NCI-H2107 treated with DMSO at 0.1 percent for 48 hours (cell line): ENCODE measurements at regions not wholly inside any gene's neighbourhood (a gene's known extent, or its start where the extent isn't known, plus 50 kb on each side); places are given as distances from the start of the nearest gene placed in this dataset.
"Not testable (repeated sequence)": the region's sequence is repeated elsewhere in the genome, so short reads cannot be mapped to it uniquely, and the experiment has no call there.

Source experiments
- DNase-seq: peaks from one replicate; lab custom pipeline; 2025; ENCODE audit not compliant: unreplicated experiment; lab: John Stamatoyannopoulos, UW

DNA sequence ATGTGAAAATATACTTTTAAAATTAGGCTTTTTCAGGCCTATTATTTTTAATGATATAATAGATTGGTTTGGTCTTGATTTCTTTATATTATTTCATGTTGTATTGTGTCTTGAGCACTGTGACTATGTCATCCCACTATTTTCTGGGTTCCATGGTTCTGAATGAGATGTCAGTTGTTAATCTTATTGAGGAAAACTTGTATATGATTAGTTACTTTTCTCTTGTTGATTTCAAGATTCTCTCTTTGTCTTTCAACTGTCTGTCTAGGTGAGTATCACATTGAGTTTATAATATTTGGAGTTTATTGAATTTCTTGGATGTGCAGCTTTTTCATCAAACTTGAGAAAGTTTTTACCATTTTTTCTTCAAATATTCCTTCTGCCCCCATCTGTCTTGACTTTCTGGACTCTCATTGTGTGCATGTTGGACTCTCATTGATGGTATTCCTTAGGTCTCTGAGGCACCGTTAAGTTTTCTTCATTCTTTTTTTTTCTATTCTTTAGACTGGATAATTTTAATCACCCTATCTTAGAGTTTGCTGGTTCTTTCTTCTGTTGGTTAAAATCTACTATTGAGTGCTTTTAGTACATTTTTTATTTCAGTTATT, 175.8 kb downstream of the TMEM167A start:
- no peak for DNase-seq

DNA sequence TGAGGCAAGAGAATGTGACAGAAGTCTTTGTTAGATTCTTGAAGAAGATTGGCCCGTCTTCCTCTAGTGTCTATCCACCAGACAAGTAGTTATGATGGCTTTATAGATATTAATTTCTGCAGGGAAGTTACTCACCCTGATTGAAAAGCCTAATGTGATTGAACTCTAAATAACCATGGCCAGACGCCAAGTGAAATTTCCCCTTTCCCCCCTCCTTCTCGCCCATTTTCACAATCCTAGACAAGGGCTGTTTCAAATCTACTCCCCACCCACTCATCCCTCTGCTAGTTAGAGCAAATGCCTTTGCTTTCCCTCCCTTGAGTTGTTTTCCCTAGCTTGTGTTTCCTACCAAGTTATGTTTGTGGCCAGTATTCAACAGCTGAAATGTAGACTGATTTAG, 182.5 kb downstream of the TMEM167A start:
- no peak for DNase-seq

DNA sequence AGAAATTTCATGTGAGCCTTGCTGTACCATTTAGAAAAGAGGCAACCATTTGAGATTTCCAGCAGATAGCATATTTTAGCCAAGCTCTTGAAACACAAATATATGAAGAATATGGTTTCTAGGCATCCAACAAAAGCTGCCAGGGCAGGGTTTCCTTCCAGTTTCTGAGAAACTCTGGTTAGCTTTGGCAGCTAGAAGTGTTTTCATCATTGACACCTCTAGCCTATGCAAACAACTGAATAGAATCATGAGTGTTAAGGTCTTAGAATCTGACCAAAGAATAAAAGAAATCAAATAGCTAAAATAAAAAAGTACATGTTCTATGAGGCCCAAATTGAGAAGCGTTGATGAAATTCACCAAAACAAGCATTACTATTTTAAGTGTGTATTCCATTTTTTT, 188.1 kb downstream of the TMEM167A start:
- DNase-seq: no peak

DNA sequence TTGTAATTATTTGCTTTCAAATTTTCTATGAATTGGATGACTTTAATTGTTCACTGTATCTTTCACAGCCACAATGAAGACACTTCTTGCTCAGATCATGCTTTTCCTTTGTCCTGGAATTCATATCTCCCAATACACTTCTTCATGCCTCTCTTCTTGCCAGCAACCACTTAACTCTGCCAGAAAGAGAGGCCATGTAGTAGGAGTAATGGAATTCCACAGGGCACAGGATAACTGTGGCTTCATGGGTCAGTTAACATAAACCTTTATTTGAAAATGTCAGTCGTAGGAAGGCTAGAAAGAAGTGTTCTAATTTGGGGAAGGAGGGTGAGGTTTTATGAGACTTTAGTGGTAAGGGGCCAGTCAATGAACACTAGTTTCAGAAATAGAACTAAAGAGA, 190.3 kb downstream of the TMEM167A start:
- no peak for DNase-seq

DNA sequence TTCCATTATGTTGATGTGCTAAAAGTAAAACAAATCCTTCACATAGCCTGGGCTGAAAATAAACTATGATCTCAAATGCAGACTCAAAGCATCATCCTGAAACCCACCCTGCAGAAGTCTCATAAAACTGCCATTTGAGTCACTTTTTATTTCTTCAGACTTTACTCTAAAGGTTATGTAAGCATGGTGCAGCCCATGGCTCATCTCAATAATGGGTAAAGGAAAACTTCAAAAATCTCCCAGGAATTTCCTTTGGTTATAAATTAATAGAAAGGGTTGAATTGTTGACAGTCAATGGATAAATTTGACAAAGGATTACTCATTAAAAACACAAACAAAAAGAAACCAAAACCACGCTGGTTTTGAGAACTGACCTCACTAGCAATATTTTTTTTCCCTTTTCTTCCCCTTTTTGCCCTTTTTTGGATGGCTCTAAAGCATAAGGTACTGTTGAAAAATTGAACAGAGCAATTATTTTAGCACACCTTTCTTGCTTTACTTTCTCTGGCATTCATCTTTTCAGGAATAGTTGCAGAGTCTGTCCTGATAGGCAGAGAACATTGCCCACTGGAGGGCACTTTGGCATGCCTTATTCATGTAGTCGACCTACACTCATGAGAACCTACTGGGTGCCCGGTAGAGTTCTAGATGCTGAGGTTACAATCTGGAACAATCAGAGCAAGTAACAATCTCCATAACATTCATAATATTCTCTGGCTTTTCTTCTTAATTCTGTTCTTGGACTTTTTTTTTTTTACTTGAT, 191.4 kb downstream of the TMEM167A start:
- DNase-seq: no peak

DNA sequence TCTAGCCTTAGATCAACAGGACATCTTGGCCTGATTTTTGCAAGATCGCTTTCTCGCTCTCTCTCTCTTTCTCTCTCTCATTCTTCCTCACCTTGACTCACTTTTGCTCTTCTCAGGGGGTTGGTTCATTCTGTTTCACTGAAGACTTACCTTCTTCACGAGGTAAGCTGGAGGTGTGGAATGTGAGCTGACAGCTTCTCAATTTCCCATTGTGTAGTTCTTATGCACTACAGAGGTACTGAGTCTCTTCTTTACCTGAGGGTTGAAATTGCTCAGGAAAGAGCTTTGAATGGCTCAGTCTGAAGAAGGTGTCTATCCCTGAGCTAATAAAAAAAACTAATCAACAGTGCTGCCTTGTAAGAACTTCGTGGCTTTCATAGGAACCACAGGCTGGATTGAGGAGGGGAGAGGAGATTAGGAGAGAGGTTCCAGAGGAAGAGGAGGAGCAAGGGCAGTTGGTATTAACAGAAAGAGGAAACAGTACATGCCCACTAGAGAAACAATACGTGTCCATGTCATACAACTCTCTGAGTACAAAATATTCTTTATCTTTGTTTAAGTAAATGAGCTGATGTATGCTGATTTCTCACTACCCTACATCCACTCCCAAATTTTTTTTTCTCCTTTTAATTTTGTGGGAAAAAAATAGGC, 192.2 kb downstream of the TMEM167A start:
- DNase-seq: no peak

DNA sequence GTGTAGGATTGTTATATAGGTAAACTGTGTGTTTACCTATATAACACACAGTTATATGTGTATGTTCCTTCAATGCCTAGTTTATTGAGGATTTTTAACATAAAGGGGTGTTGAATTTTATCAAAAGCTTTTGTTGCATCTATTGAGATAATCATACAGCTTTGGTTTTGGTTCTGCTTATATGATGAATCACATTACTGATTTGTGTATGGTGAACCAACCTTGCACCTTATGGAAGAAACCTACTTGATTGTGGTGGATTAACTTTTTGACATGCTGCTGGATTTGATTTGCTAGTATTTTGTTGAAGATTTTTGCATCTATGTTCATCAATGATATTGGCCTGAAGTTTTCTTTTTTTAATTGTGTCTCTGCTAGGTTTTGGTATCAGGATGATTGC, 194.9 kb downstream of the TMEM167A start:
- DNase-seq: no peak

DNA sequence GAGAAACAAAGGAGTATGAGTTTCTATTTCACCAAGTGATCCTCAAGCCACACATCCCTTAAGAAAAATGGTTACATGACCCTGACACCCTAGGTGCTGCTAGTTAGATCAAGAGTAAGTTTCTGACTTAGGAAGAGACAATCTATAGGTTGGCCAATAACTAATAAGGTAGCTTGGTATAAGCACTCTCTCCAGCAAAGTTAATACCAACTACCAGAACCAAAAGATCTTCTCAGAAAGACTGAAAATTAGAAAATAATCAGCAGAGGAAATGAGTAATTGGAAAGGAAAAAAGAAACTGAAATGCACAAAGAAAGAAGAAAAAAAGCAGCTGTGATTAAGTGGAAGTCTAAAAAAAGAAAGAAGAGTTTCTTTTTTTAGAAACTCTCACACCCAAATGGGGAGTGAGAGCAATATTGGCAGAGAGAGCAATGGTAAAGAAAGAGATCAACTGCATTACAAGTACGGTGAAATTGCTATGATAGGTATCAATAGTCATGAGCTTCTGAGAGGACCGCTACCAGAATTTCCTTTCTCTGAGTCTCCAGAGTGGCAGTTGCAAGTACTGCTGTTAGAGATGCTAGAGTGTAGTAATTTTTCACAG, 195.5 kb downstream of the TMEM167A start:
- DNase-seq: no peak

DNA sequence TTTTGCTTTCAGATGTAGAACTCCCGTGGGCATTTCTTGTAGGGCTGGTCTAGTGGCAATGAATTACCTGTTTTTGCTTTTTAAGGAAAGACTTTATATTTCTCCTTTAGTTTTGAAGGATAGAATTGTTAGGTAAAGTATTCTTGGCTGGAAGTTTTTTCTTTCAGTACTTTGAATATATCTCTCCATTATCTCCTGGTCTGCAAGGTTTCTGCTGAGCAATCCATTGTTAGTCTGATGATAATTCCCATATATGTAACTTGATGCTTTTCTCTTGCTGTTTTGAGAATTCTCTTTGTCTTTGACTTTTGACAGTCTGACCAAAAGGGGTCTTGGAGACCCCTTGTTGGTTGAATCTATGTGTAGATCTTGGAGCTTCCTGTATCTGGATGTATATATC, 198.1 kb downstream of the TMEM167A start:
- no peak for DNase-seq

DNA sequence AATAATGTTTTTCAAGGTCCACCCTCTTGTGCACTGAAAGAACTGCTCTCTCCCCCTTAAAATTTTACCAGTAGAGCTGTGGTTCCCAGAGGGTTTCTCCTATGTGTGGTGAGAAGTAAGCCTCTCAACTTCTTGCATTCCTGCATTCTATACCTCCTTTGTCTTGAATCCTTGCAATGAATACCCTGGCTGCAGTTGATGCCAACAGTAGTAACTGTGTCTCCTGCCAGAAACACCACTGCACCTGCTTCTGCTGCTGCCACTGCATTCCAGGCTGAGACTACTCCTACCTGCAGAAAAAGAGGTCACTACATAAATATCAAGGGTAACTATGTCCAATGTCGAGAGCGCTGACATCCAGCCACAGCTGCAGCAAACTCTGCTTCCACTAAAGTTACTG, 203.7 kb downstream of the TMEM167A start:
- no peak for DNase-seq

DNA sequence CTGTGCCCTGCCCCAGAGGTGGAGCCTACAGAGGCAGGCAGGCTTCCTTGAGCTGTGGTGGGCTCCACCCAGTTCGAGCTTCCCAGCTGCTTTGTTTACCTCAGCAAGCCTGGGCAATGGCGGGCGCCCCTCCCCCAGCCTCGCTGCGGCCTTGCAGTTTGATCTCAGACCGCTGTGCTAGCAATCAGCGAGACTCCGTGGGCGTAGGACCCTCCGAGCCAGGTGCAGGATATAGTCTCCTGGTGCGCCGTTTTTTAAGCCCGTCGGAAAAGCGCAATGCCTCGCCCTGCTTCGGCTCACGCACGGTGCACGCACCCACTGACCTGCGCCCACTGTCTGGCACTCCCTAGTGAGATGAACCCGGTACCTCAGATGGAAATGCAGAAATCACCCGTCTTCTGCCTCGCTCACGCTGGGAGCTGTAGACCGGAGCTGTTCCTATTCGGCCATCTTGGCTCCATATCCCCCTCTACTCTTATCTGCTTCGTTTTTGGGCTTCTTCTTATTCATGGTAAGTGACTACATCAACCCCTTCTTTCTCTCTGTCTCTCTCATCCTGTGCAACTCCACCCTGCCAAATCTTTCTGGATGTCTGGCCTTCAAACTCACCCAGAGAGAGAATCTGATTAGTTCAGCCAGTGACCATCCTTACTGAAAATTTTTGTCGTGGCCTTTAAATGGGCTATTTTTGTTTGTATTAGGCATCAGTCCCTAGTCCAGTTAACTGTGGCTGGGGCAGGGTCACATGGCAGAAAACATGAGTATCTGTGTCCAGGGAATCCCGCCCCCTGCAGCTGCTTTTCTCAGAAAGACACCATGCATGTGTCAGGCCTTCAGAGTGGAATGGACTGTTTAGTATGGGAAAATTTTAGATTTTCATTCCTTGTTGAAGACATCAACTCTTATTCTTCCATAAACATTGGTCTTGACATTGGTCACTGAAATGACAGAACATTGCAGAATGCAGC, 204.6 kb downstream of the TMEM167A start:
- not testable (repeated sequence) for DNase-seq

DNA sequence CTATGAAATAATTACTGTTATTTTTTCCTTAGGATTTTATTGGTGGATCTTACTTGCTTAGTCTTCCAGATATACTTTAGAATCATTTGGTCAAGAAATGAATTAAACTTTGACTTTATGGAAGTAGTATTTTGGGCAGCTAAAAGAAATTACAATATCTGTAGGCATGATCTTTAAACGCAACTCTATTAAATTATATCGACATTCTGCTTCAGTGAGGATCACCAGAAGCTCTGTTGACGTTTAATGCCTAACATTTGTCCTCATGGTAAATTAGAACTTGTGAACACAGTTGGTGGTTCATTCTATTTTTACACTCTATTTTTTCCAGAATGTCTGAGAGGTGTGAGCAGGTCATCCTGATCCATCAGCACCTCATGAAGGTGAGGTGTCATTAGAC, 211.6 kb downstream of the TMEM167A start:
- DNase-seq: no peak

DNA sequence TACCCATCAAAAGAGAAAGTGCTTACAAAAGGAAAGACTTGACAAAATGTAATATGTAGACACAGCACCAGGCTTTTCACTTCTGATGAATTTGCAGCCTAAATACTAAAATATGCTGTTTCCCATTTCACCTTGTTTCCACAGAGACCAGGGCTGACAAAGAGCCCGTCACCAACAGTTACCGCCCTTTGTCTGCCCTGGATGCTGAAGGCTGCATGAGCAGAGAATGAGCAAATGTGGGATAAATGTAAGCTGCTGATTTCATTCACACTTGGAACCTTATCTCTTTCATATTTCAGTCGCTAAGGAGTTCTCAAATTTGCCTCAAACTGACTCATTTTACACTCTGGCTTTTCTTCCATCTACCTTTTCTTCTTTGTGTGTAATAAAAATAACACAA, 213.9 kb downstream of the TMEM167A start:
- DNase-seq: no peak

DNA sequence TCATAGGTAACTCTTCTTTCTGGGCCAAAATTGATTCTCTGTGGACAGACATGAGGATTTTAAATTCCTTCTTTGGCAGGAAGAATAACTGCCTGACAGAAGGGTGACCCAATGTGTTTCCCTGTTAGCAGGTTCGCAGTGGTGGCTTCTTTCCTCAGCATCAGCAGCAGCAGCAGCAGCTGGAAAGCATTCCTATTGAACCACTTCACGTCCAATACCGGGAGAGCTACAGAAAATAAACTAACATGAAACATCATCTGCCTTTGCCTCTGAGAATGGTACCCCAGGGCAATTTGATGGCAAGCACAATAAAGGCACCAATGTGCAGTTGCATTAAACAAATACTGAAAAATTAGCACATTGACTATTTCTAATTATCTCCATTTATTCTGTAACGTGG, 214.5 kb downstream of the TMEM167A start:
- no peak for DNase-seq

DNA sequence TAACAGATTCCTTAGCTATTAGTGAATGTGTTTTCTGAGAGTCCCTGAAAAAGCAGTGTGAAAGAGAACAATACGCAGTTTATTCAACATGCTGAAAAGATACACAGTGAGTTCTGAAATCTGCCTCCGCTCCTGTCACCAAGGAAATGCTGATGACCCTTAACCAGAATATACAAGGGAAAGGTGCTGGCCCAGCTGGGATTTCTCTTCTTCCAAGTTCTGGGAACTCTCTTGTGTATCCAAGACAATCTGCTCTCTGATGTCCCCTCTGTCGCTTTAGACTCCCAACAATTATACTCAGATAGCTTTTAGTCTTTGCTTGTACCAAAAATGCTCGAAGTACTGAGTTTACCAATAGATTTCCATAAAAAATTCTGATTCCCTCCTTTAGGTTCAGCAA, 214.9 kb downstream of the TMEM167A start:
- DNase-seq: no peak

DNA sequence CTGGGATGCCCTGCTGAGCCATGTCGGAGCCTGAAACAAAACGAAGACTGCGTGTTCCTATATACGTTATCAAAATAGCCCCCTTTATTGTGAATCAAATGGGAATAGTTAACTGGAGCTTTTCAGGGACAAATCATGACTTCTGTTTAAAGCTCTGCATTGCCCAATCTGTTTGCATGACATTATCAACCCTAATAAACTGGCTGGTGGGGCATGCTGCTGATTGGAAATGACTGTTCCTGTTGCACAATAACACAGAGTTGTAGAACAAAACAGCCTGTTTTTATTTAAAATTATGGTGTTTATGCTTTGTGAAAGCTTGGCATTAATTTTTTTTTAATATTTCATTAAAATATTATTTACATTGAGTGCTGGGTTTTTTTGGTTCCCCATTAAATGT, 215.5 kb downstream of the TMEM167A start:
- DNase-seq: no peak

DNA sequence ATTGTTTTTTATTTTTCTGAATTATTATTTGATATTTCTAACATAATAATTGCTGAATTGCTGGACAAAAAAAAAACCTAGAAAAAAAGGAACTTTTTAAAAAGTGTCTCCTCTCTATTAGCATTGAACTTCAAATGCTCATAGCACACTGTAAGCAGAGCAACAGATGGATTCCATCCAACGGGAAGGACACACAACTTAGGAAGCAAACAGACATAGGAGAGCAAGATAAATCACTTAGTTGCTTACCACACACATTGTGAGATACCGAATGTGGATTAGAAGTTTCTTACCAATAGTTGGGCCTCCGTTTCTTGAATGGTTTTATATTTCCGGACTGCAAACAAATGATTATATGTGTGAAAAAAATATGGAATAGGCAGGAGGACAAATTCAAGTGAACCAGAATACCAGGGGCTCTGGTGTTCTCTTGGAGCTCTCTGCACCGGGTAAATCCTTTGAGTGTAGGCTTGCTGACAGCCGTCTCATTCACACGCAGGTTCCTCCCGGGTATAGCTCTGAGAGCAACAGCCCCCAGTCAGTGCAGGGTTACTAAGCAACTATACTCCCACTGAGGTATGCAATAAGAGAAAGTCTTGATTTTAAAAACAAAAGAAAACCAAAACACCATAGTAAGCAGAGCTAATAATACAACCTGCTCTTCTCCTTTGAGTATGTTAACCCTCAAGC, 217.6 kb downstream of the TMEM167A start:
- no peak for DNase-seq

DNA sequence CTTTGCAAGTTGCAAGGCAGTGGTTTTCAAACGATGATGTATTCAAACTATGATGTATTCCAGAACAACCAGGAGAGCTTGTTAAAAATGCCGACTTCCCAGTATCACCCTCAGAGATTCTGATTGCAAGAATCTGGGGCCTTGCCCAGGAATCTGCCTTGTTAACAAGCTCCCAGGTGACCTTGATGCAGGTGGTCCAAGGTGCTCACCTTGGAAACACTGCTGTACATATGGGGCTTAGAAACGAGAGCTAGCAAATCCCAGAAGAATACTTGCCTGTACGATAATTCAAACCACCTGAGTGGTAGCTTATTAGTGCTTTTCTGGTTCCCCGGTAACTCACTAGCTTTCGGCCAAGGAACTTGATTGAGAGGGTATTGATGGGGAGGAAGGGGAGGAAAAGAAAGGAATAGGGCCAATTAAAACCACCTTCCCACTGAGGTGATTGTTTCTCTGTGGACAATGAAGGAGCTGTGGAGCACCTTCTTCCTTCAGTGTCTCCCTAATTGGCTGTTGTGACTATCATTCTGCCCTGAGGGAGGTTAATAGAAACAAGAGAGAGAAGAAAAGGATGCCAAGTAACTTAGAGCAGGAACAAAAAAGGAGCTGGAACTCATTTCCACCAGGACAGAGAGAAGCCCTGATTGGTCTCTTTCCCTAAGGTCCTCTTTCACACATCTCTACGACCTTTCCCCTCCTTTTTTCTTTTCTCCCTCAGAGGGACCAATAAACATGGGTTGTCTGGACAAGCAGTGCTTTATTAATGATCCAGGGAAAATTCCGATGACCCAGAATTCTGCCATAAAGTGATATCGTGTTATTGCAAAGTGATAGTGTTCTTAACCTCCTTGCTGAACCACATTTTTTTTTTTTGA, 218.8 kb downstream of the TMEM167A start:
- no peak for DNase-seq

DNA sequence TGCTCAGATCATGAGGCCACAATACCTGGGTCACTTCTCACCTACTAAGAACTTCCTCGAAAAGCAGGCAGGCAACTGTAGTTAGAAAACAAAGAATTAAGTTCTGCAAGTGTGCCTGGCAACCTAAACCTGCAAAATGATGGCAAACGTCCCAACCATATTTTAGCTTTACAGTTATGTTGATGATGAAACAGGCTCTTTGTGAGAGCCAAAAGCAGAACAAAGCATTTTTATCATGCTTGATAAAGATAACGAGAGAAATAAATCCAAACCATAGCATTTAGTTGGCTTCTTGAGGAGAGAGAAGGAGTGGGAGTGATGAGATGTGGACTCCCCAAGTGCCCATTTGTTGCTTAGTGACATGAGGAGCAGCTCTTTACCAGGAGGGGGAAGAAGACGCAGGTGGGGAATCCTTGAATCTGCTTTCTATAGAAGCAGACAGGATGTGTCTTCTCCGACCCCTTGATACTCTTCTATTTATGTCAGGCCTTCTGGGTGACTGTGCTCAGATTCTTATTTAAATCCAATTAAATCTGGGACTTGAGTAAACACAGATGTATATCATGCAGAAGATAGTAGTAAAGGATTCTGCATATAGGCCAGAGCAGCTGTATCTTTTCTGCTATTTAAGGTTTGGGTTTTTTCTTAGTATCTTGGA, 221.2 kb downstream of the TMEM167A start:
- DNase-seq: no peak
